ENCODE measurements at regions not wholly inside any gene's neighbourhood (a gene's known extent, or its start where the extent isn't known, plus 50 kb on each side); places are given as distances from the start of the nearest gene placed in this dataset.
"Not testable (repeated sequence)": the region's sequence is repeated elsewhere in the genome, so short reads cannot be mapped to it uniquely, and the experiment has no call there.

DNA sequence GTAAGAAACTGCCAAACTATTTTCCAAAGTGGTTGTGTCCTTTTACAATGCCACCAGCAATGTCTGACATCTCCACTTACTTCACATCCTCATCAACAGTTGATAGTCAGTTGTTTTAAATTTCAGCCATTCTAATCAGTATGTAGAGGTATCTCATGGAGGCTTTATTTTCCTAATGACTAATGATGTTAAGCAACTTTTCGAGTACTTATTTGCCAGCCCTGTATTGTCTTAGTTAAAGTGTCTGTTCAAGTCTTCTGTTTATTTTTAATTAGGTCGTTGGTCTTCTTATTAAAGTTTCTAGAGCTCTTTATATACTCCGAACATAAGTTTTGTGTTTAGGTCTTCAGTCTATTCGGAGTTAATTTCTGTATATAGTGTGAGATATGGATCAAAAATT is 54.9 kb upstream of the NBPF12 start:
- DNase-seq = not testable (repeated sequence)

DNA sequence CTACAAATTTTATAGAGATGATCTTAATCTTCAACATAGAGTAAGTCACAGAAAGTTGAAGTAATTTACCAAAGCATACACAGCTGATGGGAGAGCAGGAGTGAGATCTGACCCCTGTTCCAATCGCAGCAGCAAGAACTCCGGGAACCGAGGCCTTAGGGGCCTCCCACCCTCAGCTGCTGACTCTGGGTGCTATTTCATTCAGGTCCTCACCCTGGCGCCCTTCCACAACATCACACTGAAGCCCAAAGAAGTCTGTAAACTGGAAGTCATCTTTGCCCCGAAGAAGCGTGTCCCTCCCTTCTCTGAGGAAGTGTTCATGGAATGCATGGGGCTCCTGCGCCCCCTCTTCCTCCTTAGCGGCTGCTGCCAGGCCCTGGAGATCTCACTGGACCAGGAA is 57.0 kb upstream of the NBPF12 start:
- not testable (repeated sequence) for DNase-seq

DNA sequence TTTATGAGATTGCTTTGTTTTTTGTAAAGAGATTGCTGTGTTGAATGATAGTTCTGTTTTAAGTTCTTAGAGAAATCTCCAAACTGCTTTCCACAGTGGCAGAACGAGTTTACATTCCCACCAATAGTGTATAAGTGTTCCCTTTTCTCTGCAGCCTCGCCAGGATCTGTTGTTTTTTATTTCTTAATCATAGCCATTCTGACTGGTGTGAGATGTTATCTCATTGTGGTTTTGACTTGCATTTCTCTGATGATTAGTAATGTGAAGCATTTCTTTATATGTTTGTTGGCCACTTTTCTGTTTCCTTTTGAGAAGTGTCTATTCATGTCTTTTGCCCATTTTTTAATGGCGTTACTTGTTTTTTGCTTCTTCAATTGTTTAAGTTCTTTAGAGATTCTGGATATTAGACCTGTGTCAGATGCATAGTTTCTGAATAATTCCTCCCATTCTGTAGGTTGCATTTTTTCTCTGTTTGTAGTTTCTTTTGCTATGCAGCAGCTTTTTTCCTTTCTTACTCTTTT is 74.3 kb upstream of the NBPF12 start:
- not testable (repeated sequence) for DNase-seq

DNA sequence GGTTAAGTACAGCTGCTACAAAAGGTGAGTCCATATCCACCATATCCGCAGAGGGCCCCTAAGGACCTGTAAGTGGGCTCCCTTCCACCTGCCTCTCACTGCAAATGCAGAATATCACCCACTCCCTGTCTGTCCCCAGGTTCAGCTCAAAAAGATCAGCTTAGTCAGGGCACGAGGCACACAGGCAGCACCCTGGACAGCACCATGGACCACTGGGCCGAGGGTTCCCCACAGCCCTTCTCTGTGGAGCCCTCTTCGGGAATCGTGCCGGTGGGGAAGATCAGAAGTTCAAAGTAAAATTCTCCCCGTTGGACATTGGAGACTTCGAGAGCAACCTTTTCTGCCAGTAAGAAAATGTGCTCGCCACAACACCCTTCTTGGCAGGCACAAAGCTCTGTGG is 85.0 kb upstream of the NBPF12 start:
- not testable (repeated sequence) for DNase-seq

DNA sequence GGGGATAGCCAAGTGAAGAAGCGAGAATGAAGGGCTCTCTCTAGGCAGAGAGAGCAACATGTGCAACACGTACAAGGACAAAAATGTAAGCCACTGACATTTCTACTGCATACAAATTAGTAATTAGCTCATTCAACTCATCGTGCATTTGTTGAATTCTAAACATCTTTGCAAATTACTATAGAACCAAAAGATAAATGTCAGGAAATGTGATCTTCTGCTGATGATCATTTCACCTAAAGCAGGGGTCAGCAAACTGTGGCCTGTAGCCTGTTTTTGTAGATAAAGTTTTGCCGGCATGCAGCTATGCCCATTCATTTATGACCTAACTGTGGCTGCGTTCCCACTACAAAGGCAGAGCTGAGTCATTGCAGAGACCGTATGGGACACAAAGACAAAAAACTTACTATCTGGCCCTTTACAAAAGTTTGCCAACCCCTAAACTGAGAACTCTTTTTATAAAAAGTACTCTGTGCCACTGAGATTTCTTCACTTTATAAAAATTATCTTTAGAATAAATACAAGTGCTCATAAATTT is 87.7 kb upstream of the NBPF12 start:
- not testable (repeated sequence) for DNase-seq

DNA sequence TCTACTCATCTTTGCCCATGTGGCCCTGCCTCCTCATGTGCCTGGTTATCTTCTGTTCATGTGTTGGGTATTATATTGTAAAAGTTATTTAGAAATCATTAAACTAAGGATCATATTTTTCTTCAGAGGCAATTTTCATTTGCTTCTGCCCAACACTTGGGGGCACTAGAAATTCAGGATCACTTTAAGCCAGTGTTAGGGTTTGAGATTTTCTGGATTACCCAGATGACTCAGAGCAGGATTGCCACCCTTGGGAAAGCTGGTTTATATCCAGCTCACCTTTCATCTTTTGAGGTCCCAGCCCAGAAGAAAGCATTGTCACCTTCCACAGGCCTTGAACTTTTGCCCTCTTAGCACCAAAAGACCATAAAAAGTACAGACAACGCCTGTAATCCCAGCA is 99.4 kb upstream of the NBPF12 start:
- DNase-seq = not testable (repeated sequence)

DNA sequence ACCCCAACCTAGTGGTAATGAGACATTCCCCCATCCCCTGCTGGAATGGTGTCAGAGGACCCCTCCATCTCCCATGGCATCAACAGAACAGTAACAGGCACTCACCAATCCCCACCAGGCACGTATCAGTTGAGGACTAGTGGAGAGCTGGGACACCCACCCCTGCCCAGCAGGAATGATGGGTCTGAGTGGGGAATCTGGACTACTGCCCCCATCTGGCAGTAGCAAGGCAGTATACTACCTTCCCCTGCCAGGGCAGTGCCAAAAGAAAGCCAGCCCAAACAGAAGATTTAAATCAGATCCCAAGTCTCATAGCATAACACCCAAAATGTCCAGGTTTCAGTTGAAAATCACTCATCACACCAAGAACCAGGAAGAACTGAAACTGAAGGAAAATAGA is 111.2 kb upstream of the NBPF12 start:
- not testable (repeated sequence) for DNase-seq

DNA sequence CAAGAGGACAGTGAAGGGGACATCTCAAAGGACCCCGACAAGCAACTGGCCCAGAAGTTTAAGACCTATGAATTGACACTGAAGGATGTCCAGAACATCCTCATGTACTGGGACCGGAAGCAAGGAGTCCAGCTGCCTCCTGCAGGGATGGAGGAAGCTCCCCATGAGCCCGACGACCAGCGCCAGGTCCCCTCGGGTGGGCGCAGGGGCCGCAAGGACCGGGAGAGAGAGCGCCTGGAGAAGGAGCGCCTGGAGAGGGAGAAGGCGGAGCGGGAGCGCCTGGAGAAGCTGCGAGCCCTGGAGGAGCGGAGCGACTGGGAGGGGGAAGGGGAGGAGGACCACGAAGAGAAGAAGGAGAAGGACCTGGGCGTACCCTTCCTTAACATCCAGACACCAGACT is 143.9 kb upstream of the NBPF12 start:
- not testable (repeated sequence) for DNase-seq

DNA sequence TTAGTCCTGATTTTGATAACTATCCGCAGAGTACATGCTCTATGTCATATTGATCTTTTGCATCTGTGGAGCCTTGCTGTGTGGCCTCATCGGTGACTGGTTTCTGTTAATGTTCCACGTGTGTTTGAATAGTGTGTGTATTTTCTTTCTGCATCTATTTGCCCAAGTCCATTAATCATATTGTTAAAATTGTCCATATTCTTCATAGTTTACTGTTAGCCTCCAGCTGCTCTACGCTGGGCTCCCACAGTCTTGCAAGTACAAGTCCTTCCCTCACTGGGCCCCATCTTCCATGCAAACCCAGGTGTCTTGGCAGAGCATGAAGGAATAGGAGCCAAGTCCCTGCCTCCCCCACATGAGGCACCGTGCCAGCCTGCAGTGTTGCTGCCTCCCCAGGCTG is 145.4 kb upstream of the NBPF12 start:
- DNase-seq = not testable (repeated sequence)

DNA sequence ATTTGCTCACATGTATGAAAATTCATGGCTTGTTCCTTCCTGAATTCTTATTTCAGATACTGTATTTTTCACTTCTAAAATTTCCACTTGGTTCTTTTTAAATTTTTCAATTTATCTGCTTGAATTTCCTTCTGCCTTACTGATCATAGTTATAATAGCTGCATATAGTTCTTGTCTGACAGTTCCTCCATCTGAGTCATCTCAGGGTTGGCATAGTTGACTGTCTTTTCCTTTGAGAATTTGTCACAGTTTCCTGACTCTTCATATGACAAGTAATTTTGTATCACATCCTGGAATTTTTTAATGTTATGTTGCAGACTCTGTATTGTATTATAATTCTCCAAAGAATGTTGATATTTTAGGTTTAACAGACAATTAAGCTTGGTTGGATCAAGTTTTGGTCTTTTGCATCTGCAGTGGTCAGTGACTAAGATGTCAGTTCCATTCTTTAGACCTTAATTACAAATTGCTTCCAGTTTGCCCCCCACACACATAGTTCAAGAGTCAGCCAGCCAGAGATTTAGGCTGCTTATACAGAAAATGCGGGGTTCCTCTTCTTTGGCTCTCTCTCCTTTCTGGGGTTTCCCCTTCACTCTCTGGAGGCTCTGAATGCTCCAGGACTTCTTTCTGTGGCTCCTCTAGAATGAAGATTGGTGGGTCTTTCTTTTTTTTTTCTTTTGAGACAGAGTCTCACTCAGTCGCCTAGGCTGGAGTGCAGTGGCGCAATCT is 153.7 kb upstream of the NBPF12 start:
- not testable (repeated sequence) for DNase-seq

DNA sequence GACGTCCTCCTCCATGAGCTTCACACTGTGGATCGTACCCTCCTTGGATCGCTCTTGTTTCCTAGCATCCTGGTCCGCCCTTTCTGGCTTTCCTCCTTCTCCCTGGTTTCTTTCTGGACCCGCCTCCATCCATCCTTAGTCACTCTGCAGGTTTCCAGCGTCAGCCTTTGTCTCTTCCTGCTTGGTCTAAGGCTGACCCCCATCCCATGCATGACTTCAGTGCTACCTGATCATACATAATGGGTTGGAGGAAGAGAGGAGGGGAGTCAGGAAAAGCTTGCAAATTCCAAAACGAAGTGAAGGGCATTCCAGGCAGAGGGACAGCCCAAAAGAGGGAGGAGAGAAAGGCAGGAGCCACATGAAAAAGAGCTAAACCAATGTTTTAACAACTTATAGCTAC is 156.9 kb upstream of the NBPF12 start:
- DNase-seq = not testable (repeated sequence)

DNA sequence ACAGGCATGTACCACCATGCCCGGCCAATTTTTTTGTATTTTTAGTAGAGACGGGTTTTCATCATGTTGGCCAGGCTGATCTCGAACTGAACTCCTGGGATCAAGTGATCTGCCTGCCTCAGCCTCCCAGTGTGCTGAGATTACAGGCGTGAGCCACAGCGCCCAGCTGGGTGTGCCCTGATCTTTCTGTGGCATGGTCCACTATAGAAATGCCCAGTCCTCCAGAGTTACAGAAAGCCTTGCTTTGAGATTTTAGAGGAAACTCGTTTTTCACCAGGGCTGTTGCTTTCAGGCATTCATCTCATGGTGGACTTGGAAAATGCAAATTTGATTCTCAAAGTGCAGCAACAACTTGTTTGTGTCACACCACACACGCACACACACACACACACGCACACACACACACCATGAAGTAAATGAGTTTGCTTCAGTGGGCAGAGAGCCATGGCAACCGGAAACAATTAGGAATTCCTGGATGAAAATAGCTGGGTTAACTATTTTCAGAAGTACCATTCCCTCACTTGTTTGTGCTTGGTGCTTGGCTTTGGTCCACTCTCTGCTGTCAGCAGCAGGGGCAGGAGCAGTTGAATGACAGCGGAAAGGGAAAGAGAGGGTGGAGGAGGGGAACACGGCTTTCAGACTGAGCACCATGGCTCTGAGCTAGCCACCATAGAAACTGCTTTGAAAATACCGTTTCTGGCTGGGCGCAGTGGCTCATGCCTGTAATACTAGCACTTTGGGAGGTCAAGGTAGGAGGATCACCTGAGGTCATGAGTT is 160.1 kb upstream of the NBPF12 start:
- not testable (repeated sequence) for DNase-seq

DNA sequence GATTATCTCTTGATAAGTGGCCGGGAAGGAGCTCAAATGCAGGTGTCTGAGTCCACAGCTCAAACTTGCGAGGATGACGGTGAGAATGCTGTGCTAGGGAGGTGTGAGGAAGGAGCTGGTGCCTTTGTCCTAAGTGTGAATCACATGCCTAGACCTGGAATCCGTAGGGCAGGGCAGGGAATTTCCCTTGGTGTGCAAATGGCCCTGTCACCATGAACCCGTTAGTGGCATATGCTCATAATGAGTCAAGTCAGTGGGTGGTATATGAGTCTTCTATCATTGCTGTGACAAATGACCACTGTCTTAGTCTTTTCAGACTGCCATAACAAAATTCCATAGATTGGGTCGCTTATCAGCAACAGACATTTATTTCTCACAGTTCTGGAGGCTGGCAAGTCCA is 163.1 kb upstream of the NBPF12 start:
- not testable (repeated sequence) for DNase-seq

DNA sequence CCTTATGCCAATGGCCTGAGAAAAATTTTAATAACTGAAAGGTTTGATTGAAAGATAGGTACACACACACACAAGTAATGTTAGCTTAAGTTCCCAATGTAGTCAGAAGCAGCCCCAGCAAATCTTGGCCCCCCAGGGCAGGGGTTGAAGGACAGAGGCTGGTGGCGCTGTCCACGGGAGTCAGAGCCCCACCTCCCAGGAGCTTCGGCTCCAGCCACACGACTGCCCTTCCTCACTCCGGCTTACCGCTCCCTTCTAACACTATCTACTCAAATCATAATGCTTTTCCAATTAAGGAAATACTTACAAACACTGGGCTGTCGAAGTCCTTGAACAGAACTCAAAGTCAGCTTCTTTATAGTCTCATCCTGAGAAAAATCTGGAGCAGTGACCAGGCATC is 163.9 kb upstream of the NBPF12 start:
- not testable (repeated sequence) for DNase-seq

DNA sequence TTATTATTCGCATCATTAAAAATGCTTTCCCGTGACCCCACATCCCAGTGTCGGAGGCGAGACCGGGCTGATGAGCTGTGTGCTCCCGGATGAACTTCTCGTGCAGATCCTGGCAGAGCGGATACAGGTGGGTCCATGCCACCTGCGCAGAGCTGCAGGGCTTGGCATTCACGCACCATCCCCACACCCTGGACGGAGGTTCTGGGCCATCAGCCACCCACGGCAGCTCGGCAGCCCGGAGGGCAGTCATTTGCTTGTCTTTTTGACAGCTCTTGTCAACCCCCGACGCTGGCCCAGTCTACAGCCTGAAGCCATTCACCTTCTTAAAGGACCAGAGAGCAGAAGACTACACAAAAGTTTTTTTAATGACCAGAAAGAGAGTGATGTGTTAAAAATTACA is 166.7 kb upstream of the NBPF12 start:
- not testable (repeated sequence) for DNase-seq

DNA sequence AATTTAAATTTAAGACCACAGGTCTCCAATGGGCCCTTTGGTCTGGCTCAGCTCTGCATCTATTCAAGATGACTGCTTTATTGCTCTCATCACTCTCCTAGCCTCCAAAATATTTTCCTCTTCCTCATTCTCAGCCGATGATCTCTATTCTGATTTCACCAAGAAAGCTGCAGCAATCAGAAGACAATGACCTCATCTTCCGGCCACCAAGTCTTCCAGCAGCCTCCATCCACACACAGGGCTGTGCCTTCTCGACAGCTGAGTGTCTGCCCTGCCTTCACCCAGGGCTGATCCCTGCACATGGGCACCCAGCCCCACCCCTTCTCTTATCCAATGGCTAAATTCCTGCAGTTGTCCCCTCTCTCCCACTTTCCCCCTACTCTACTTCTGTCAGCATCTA is 167.1 kb upstream of the NBPF12 start:
- DNase-seq = not testable (repeated sequence)

DNA sequence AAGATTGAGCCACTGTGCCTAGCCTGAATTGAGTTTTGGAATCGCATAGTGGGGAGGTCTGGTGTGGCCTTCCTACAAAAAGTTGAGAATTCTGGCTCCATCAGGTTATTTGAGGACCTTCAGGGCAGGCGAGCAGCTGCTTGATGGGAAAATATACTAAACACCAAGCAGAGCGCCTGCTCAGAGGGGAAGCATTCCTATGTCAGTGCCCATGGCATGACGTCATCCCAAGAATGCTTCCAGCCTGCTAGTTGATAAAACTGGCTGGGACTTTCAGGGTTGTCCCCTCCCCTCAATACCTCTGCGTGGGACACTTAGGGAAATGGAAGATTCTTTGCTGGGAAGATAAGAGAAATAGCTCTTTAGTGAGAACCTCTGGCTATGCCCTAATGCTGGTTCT is 174.9 kb upstream of the NBPF12 start:
- not testable (repeated sequence) for DNase-seq

DNA sequence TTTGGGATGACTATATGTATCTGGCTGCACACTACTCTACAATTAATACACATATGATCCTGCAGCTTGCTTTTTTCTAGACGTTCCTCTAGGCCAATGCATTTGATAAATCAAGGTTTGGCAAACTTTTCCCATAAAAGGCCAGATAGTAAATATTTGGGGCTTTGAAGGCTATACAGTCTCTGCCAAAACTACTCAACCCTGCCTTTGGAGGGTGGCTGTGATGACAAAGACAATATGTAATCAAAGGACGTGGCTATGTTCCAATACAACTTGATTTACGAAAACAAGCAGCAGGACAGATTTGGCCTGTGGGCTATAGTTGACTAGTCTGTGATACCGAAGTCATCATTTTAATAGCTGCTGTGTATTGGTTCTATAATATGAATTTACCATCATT is 181.3 kb upstream of the NBPF12 start:
- peak; percentile 17 for DNase-seq

DNA sequence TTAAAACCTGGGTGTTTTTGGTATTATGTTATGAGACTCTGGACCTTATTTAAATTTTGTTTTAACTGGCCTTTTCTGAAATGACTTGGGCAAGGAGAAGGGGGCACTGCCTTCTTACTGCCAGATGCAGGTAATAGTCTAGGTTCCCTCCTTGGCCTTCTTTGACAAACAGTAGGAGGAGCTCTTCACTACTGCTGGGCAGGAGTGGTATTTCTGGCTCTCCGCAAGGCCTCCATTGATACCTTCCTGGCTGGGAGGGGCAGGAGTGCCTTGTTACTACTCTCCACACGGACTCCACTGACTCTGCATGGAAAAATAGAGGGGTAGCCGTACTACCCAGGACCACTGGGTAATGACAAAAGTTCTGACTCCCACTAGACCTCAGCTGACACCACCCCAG is 189.4 kb upstream of the NBPF12 start:
- DNase-seq = not testable (repeated sequence)

DNA sequence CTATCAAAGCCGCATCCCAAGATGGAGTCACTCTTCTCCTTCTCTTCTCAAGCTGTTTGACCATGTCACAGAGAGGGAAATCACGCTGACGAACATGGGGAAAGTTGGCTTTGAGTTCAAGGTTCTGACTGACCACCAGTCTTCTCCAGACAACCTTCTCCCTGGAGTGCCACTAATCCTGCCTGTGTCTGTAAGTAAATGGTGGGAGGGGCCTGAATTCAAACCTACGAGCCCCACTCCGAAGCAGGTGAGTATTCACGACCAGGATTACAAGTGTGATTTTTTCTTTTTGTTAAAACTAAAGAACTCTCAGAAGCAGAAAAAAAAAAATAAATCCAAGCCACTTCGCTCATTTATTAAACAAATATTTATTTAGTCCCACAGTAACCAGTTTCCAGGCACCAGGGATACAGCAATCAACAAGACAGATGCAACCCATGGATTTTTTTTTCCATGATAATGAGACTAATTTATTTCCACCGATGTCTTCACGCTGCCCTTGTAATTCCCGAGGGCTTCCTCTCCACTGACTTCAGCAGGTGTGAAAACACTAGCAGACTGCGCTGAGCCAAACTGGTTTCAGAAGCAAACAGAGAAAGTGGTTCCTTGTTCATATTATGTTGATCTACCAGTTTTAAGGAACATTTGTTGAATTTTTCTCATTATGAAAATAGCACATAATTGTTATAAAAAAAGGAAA is 206.0 kb upstream of the NBPF12 start:
- peak; percentile 0 for DNase-seq

DNA sequence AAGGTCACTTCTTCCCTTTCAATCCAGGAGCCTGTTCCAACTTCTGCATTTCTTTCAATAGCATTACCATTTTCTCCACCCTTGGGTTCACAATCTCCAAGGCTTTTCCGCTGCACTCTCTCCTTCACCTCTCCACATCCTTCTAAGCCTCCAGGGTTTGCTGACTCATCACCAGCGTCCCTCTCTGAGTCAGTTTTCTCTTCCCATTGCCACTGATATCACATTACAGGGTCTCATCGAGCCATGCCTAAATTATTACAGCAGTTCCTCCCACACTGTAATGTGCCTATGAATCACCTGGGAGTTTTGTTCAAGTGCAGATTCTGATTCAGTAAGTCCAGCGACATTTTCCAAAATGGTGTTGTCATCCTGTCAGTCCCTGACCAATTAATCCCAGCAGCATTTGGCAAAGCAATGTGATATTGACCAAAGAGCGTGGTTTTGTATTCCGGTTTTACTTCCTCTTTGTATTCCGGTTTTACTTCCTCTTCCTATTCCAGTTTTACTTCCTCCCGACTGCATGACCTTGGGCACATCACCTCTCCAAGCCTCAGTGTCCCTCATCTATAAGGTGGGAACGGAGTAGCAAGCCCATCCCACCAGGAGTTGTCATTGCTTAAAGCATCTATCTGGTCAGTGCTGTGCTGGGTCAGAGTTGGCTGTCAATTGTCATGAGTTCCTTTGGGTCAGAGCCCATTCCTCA is 208.3 kb upstream of the NBPF12 start:
- not testable (repeated sequence) for DNase-seq

DNA sequence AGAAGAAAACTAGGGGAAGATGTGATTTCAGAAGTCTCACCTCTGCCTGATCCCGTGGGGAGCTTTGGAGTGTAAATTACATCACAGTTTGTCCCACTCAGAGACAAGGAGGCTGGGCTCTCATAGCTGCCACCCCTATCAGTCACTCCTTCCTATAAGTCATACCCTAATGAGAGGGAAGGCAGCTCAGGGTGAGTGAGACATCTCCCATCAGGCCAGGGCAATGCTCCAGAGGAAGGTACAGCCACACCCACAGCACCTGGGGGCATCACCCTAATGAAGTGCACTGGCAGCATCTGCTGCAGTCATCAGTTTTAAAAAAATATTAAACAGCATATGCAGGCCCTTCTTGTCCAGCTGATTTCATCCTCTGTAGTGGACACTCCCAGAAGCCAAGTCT is 223.1 kb upstream of the NBPF12 start:
- not testable (repeated sequence) for DNase-seq
